ENCODE measurements at regions not wholly inside any gene's neighbourhood (a gene's known extent, or its start where the extent isn't known, plus 50 kb on each side); places are given as distances from the start of the nearest gene placed in this dataset.

GRCh38 chr2:142545036-142545435 is 332.4 kb upstream of the KYNU start:
- H3K27me3 ChIP-seq (replicated peaks; ENCODE audit: control insufficient read depth, insufficient read depth, low read length) = no peaks in the 10 kb centered on the region
- no peak for DNase-seq
- Mint-ChIP-seq H3K27me3 (ENCODE audit: insufficient read depth, unreplicated experiment) (peaks cover 6% of the 10 kb centered on the region), H3K36me3 (ENCODE audit: insufficient read depth, unreplicated experiment) (no peaks in the 10 kb centered on the region), H3K27ac (ENCODE audit: unreplicated experiment) (no peak overlapping the region), H3K4me3 (ENCODE audit: unreplicated experiment) (no peak overlapping the region), H3K9me3 (ENCODE audit: unreplicated experiment) (no peaks in the 10 kb centered on the region), H3K4me1 (ENCODE audit: low read depth, unreplicated experiment) (no peaks in the 10 kb centered on the region)
- ChIA-PET CTCF (no interaction called here), POLR2A (no interaction called here)
- no peaks in the 10 kb centered on the region for H3K36me3 ChIP-seq (ENCODE audit: control insufficient read depth, insufficient read depth, low read length)
- H3K9me3 ChIP-seq = no peaks in the 10 kb centered on the region
- H3K4me3 ChIP-seq (ENCODE audit: low read depth, low read length) = no peak overlapping the region
- no peaks in the 10 kb centered on the region for H3K4me1 ChIP-seq
- no TSS peak for BruUV-seq (replicated peaks)
- no peak for TF ChIP-seq CTCF (IDR thresholded peaks at IDR 0.05; ENCODE audit: insufficient read depth in 1 of 2, low read depth in 1 of 2, low read length in 1 of 2, severe bottlenecking in 1 of 2, unreplicated experiment in 1 of 2)
- intact Hi-C loops (cut with micrococcal nuclease; ENCODE audit: unreplicated experiment) = no loop called here

DNA sequence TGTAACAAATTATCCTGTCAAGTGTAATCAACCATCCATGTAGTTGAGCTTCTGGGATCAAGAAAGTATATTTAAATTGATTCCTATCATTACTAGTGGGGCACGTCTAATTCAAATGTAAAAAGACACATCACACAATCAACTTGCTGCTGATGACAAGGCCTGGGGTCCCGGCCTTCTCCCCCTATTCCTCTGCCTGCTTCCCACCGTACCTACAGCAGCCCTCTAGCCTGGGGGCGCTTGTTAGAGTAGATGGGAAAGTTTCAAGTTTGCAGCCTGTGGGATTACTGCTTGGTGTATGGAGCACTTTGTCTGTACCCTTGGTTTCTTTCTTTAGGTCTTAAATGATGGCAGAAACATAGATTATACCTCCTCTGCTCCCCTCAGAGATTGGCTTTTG is 333.3 kb upstream of the KYNU start:
- intact Hi-C loops (cut with micrococcal nuclease; ENCODE audit: unreplicated experiment) = no loop called here
- BruUV-seq (replicated peaks) = no TSS peak
- TF ChIP-seq CTCF (IDR thresholded peaks at IDR 0.05; ENCODE audit: insufficient read depth in 1 of 2, low read depth in 1 of 2, low read length in 1 of 2, severe bottlenecking in 1 of 2, unreplicated experiment in 1 of 2) = no peak
- H3K4me3 Mint-ChIP-seq (ENCODE audit: unreplicated experiment) = no peak overlapping the region
- H3K9me3 ChIP-seq = no peaks in the 10 kb centered on the region
- H3K27me3 Mint-ChIP-seq (ENCODE audit: insufficient read depth, unreplicated experiment) = peaks cover 6% of the 10 kb centered on the region
- POLR2A ChIA-PET = no interaction called here
- H3K4me1 ChIP-seq = no peaks in the 10 kb centered on the region
- H3K27me3 ChIP-seq (replicated peaks; ENCODE audit: control insufficient read depth, insufficient read depth, low read length) = no peaks in the 10 kb centered on the region
- no peak overlapping the region for H3K27ac Mint-ChIP-seq (ENCODE audit: unreplicated experiment)
- no peak for DNase-seq
- H3K36me3 Mint-ChIP-seq (ENCODE audit: insufficient read depth, unreplicated experiment) = no peaks in the 10 kb centered on the region
- CTCF ChIA-PET = no interaction called here
- no peaks in the 10 kb centered on the region for H3K36me3 ChIP-seq (ENCODE audit: control insufficient read depth, insufficient read depth, low read length)
- H3K9me3 Mint-ChIP-seq (ENCODE audit: unreplicated experiment) = no peaks in the 10 kb centered on the region
- H3K4me1 Mint-ChIP-seq (ENCODE audit: low read depth, unreplicated experiment) = no peaks in the 10 kb centered on the region
- no peak overlapping the region for H3K4me3 ChIP-seq (ENCODE audit: low read depth, low read length)

DNA sequence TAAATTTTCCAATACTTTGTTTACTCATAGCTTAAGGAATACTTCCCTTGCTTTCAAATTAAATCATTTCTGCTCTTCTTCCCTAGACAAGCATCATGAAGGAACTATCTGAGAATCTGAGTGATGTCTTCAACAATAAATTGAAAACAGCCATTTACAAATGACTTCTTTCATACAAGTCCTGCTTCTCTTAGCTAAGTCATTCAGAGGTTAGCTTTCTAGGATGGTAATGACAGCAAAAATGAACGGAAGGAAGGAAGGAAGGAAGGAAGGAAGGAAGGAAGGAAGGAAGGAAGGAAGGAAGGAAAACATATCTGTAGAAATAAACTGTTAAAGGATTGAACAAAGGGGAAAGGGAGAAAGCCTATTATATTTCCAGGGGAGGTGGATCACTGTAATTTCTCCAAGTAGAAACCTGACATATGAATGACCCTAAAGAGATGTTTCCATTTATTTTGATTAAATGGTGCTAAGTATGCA is 335.0 kb upstream of the KYNU start:
- no peak for DNase-seq
- intact Hi-C loops (cut with micrococcal nuclease; ENCODE audit: unreplicated experiment) = no loop called here
- POLR2A ChIA-PET = no interaction called here
- BruUV-seq (replicated peaks) = no TSS peak
- Mint-ChIP-seq H3K27me3 (ENCODE audit: insufficient read depth, unreplicated experiment) (peaks cover 6% of the 10 kb centered on the region), H3K4me1 (ENCODE audit: low read depth, unreplicated experiment) (no peaks in the 10 kb centered on the region), H3K36me3 (ENCODE audit: insufficient read depth, unreplicated experiment) (no peaks in the 10 kb centered on the region), H3K27ac (ENCODE audit: unreplicated experiment) (no peak overlapping the region), H3K4me3 (ENCODE audit: unreplicated experiment) (no peak overlapping the region), H3K9me3 (ENCODE audit: unreplicated experiment) (no peaks in the 10 kb centered on the region)
- H3K9me3 ChIP-seq = no peaks in the 10 kb centered on the region
- TF ChIP-seq CTCF (IDR thresholded peaks at IDR 0.05; ENCODE audit: insufficient read depth in 1 of 2, low read depth in 1 of 2, low read length in 1 of 2, severe bottlenecking in 1 of 2, unreplicated experiment in 1 of 2) = no peak
- no peaks in the 10 kb centered on the region for H3K36me3 ChIP-seq (ENCODE audit: control insufficient read depth, insufficient read depth, low read length)
- H3K4me1 ChIP-seq = no peaks in the 10 kb centered on the region
- H3K27me3 ChIP-seq (replicated peaks; ENCODE audit: control insufficient read depth, insufficient read depth, low read length) = no peaks in the 10 kb centered on the region
- CTCF ChIA-PET = no interaction called here
- no peak overlapping the region for H3K4me3 ChIP-seq (ENCODE audit: low read depth, low read length)

Measured in Caco-2 (cell line).